ENCODE measurements at regions not wholly inside any gene's neighbourhood (a gene's known extent, or its start where the extent isn't known, plus 50 kb on each side); places are given as distances from the start of the nearest gene placed in this dataset.

DNA sequence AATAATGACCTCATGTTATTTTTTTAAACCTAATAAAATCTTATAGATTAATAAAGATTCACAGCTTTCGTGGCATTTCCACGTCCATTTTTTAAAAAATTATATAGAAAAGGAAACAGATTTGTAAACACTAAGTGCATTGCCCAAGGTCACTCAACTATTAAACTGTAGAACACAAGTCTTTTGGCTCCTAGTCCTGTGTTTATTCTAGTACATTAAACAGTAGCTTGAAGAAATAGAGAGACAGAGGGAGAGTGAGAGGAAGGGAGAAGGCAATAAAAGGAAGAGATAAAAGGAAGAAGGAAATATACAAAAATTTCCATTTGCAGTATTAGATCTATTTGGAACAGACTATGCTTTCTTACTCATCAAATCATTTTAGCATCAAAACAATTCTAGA, 586.7 kb upstream of the CITED2 start:
- intact Hi-C loops (cut with micrococcal nuclease; ENCODE audit: unreplicated experiment), result no loop called here
- no peak overlapping the region for H3K4me3 ChIP-seq (ENCODE audit: low read depth, low read length, poor library complexity, severe bottlenecking)
- ChIA-PET POLR2A (ENCODE audit: low non-redundant PET) (no interaction called here), CTCF (no interaction called here)
- H3K36me3 ChIP-seq (ENCODE audit: insufficient read depth, low read length, poor library complexity, severe bottlenecking), result no peaks in the 10 kb centered on the region
- peaks cover 29% of the 10 kb centered on the region for H3K4me1 ChIP-seq (ENCODE audit: insufficient read depth, low read length, poor library complexity, severe bottlenecking)
- H3K9me3 ChIP-seq (ENCODE audit: low read depth, low read length, poor library complexity, severe bottlenecking), result no peaks in the 10 kb centered on the region
- H3K27ac ChIP-seq (ENCODE audit: low read depth, low read length, poor library complexity, severe bottlenecking), result no peak overlapping the region
- DNase-seq (ENCODE audit: low spot score), result no peak
- H3K27me3 ChIP-seq (replicated peaks; ENCODE audit: insufficient read depth, low read depth, low read length, poor library complexity), result no peaks in the 10 kb centered on the region
- no TSS peak for BruUV-seq (replicated peaks)
- TF ChIP-seq CTCF (conservative IDR thresholded peaks at IDR 0.05; ENCODE audit: low read depth, low read length), result no peak
- no peak for TF ChIP-seq EZH2 (IDR thresholded peaks at IDR 0.05; ENCODE audit: borderline replicate concordance, low read depth, low read length, poor library complexity, severe bottlenecking)

- H3K27ac ChIP-seq (ENCODE audit: low read depth, low read length, poor library complexity, severe bottlenecking), result no peak overlapping the region
- H3K4me1 ChIP-seq (ENCODE audit: insufficient read depth, low read length, poor library complexity, severe bottlenecking), result peaks cover 27% of the 10 kb centered on the region
- ChIA-PET CTCF (no interaction called here), POLR2A (ENCODE audit: low non-redundant PET) (interaction anchor here (0.7 kb wide), 1 partner anchor 22 kb away, joined by 5 read pairs; no protein-coding TSS in a partner anchor)
- no TSS peak for BruUV-seq (replicated peaks)
- no peaks in the 10 kb centered on the region for H3K9me3 ChIP-seq (ENCODE audit: low read depth, low read length, poor library complexity, severe bottlenecking)
- TF ChIP-seq CTCF (conservative IDR thresholded peaks at IDR 0.05; ENCODE audit: low read depth, low read length), result no peak
- no peak for TF ChIP-seq EZH2 (IDR thresholded peaks at IDR 0.05; ENCODE audit: borderline replicate concordance, low read depth, low read length, poor library complexity, severe bottlenecking)
- H3K4me3 ChIP-seq (ENCODE audit: low read depth, low read length, poor library complexity, severe bottlenecking), result no peak overlapping the region
- no peak for DNase-seq (ENCODE audit: low spot score)
- no peaks in the 10 kb centered on the region for H3K27me3 ChIP-seq (replicated peaks; ENCODE audit: insufficient read depth, low read depth, low read length, poor library complexity)
- no peaks in the 10 kb centered on the region for H3K36me3 ChIP-seq (ENCODE audit: insufficient read depth, low read length, poor library complexity, severe bottlenecking)
- intact Hi-C loops (cut with micrococcal nuclease; ENCODE audit: unreplicated experiment), result no loop called here
Observed at GRCh38 chr6:139960671-139961070, 586.2 kb upstream of the CITED2 start.

DNA sequence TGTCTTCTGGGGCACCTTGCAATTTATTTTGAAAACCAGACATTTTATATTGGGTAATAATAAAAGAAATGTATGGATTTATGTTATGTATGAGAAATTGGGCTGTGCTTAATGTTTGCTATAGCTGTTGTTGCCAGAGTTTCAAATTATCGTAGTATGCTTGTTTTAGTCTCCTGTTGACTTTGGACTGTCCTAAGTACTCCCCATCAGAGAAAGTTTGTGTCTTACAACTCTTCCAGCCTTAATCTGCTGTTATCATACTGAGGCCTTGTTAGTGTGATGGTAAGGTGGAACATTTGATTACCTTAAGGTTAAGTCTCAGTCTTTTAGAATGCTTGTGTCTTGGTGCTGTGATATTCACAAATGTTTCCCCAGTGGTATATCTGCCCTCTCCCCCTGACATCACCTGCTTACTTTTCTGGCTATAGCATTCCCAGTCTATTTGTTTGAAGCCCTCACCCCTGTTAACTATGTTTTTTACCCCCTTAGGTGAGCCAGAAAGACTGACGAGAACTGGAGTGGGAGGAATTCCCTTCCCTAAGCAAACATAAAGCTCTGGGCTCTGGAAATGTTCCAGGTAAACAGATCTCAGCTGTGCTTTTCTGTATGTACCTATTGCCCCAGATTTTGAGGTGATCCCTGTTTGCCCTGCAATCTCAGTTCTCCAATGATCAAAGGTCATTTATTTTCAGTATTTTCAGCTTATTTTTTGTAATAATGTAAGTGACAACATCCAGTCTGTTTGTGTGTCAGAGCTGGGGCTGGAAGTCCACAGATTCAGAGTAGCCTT, 581.1 kb upstream of the CITED2 start:
- ChIA-PET POLR2A (ENCODE audit: low non-redundant PET) (no interaction called here), CTCF (no interaction called here)
- Histone ChIP-seq H3K4me1 (ENCODE audit: insufficient read depth, low read length, poor library complexity, severe bottlenecking) (peaks cover 1% of the 10 kb centered on the region), H3K4me3 (ENCODE audit: low read depth, low read length, poor library complexity, severe bottlenecking) (no peak overlapping the region), H3K27ac (ENCODE audit: low read depth, low read length, poor library complexity, severe bottlenecking) (no peak overlapping the region), H3K27me3 (replicated peaks; ENCODE audit: insufficient read depth, low read depth, low read length, poor library complexity) (no peaks in the 10 kb centered on the region), H3K36me3 (ENCODE audit: insufficient read depth, low read length, poor library complexity, severe bottlenecking) (no peaks in the 10 kb centered on the region), H3K9me3 (ENCODE audit: low read depth, low read length, poor library complexity, severe bottlenecking) (peaks cover 11% of the 10 kb centered on the region)
- TF ChIP-seq CTCF (conservative IDR thresholded peaks at IDR 0.05; ENCODE audit: low read depth, low read length), result no peak
- TF ChIP-seq EZH2 (IDR thresholded peaks at IDR 0.05; ENCODE audit: borderline replicate concordance, low read depth, low read length, poor library complexity, severe bottlenecking), result no peak
- no TSS peak for BruUV-seq (replicated peaks)
- DNase-seq (ENCODE audit: low spot score), result no peak
- intact Hi-C loops (cut with micrococcal nuclease; ENCODE audit: unreplicated experiment), result no loop called here

All from A673 (cell line).